GM12878 (cell line): ENCODE measurements at regions not wholly inside any gene's neighbourhood (a gene's known extent, or its start where the extent isn't known, plus 50 kb on each side); places are given as distances from the start of the nearest gene placed in this dataset.

Source experiments
- ATAC-seq: fragments of 200-7000 bp; cut with Tn5 transposase; 3 replicates; pipeline ENCODE4 v1.9.1; 2020; ENCODE audit warnings: mild to moderate bottlenecking, moderate library complexity
- BruUV-seq: library from RNA; stranded (reverse); fragments of 400-500 nt; replicated peaks from 2 replicates; lab custom pipeline; 2021; lab: Mats Ljungman, UMichigan
- CTCF ChIA-PET: fragments of 300-600 bp; sonication (Branson Sonifier 250); formaldehyde crosslinking; extraction: SDS; loops from one replicate; lab custom pipeline; 2021; ENCODE audit warnings: inconsistent platforms; lab: Yijun Ruan, JAX
- POLR2A ChIA-PET: fragments of 350-600 bp; formaldehyde crosslinking; extraction: SDS; loops from one replicate; lab custom pipeline; 2021; ENCODE audit warnings: inconsistent platforms; lab: Charles Lee
- RAD21 ChIA-PET: fragments of 300-600 bp; sonication (Branson Sonifier 250); formaldehyde crosslinking; loops from one replicate; lab custom pipeline; 2023; ENCODE audit warnings: antibody characterized with exemption; ENCODE audit not compliant: unreplicated experiment; lab: Charles Lee
- SMC1A ChIA-PET: fragments of 300-600 bp; sonication (Branson Sonifier 250); formaldehyde crosslinking; loops from one replicate; lab custom pipeline; 2023; ENCODE audit not compliant: unreplicated experiment, uncharacterized antibody; lab: Charles Lee
- DNase-seq: peaks from one replicate; pipeline ENCODE4 v3.0.0-alpha.2; 2011; ENCODE audit warnings: low read depth, low spot score
- FAIRE-seq: peaks from 3 replicates; lab custom pipeline; 2011; peaks lifted over from hg19 to GRCh38; lab: Jason Lieb, UNC
- H2AFZ ChIP-seq: 2 replicates; pipeline ENCODE4 v1.6.0; 2011; ENCODE audit warnings: low read depth, low read length, control low read depth; ENCODE audit not compliant: control insufficient read depth
- H3K27ac ChIP-seq: 2 replicates; pipeline ENCODE4 v1.5.1; 2011; ENCODE audit warnings: control low read depth; ENCODE audit not compliant: control insufficient read depth, insufficient read depth
- H3K27me3 ChIP-seq, 2 experiments: replicated peaks in 1 of 2; 2 replicates each; pipeline versions ENCODE4 v1.6.0 to v1.6.1; 2011; ENCODE audit warnings: low read length in 1 of 2; ENCODE audit not compliant: control insufficient read depth in 2 of 2, insufficient read depth in 2 of 2
- H3K36me3 ChIP-seq, 2 experiments: 2 replicates each; pipeline ENCODE4 v1.5.1; 2011; ENCODE audit warnings: low read length in 1 of 2; ENCODE audit not compliant: control insufficient read depth in 2 of 2, insufficient read depth in 2 of 2
- H3K4me1 ChIP-seq: 2 replicates; pipeline ENCODE4 v1.6.1; 2011; ENCODE audit warnings: mild to moderate bottlenecking, low read length, moderate library complexity, mixed read lengths; ENCODE audit not compliant: control insufficient read depth, insufficient read depth
- H3K4me2 ChIP-seq: 2 replicates; pipeline ENCODE4 v1.6.0; 2011; ENCODE audit warnings: control low read depth; ENCODE audit not compliant: control insufficient read depth, insufficient read depth
- H3K4me3 ChIP-seq: fragments of 200-600 bp; sonication (generic); 2 replicates; pipeline ENCODE4 v1.5.1; 2016
- H3K79me2 ChIP-seq: 2 replicates; pipeline ENCODE4 v1.6.0; 2011; ENCODE audit warnings: low read length; ENCODE audit not compliant: control insufficient read depth, insufficient read depth
- H3K9ac ChIP-seq: 2 replicates; pipeline ENCODE4 v1.8.0; 2011; ENCODE audit warnings: low read length, control low read depth, mixed read lengths; ENCODE audit not compliant: control insufficient read depth, insufficient read depth
- H3K9me3 ChIP-seq: replicated peaks from 3 replicates; pipeline ENCODE4 v1.5.1; 2011; ENCODE audit warnings: mild to moderate bottlenecking, low read length; ENCODE audit not compliant: control insufficient read depth, insufficient read depth
- H4K20me1 ChIP-seq: 2 replicates; pipeline ENCODE4 v1.6.0; 2011; ENCODE audit not compliant: control insufficient read depth, insufficient read depth
- BMI1 ChIP-seq: fragments of 450-650 bp; IDR thresholded peaks from 2 replicates; pipeline ENCODE4 v1.6.1; 2016; ENCODE audit warnings: mild to moderate bottlenecking, moderate library complexity, borderline replicate concordance
- EGR1 ChIP-seq, 2 experiments: IDR thresholded peaks; 1 replicate in 1 of 2; 2 replicates in 1 of 2; pipeline ENCODE4 v1.6.1; 2011 to 2012; ENCODE audit warnings: low read depth in 2 of 2, low read length in 2 of 2, borderline replicate concordance in 1 of 2, mild to moderate bottlenecking in 1 of 2, moderate library complexity in 1 of 2
- FOS ChIP-seq: IDR thresholded peaks from 3 replicates; pipeline ENCODE4 v1.6.1; 2011; ENCODE audit warnings: borderline replicate concordance; ENCODE audit not compliant: insufficient read length; ENCODE audit errors: extremely low read depth
- NFXL1 ChIP-seq: fragments of 450-650 bp; IDR thresholded peaks from 2 replicates; pipeline ENCODE4 v1.6.1; 2017; ENCODE audit warnings: antibody characterized with exemption, mild to moderate bottlenecking, borderline replicate concordance
- RELB ChIP-seq: fragments of 450-650 bp; IDR thresholded peaks from 2 replicates; pipeline ENCODE4 v1.6.1; 2017; ENCODE audit warnings: low read depth, mild to moderate bottlenecking, moderate library complexity
- SPI1 ChIP-seq: IDR thresholded peaks from 2 replicates; pipeline ENCODE4 v1.6.1; 2011; ENCODE audit warnings: low read depth, mild to moderate bottlenecking, low read length, moderate library complexity, borderline replicate concordance; ENCODE audit not compliant: insufficient read depth
- ZNF24 ChIP-seq: fragments of 450-650 bp; IDR thresholded peaks from 2 replicates; pipeline ENCODE4 v1.6.1; 2017; ENCODE audit warnings: antibody characterized with exemption, mild to moderate bottlenecking
- WGBS: methylation state at CpG from one replicate; pipeline ENCODE4 v1.1.6; 2016; ENCODE audit warnings: low lambda C conversion rate; ENCODE audit not compliant: insufficient replicate concordance, insufficient coverage; ENCODE audit errors: missing lambda C conversion rate; 5-methylcytosine and 5-hydroxymethylcytosine counted together
- in situ Hi-C: fragments of 300-500 bp; cut with MboI; formaldehyde crosslinking; loops from 9 replicates; pipeline ENCODE4 v1.14.3; 2018; ENCODE audit warnings: mixed read lengths
- intact Hi-C: fragments of 100-400 bp; cut with micrococcal nuclease; formaldehyde crosslinking; loops from one replicate; pipeline ENCODE4 v1.14.2; 2022; ENCODE audit not compliant: unreplicated experiment
- TF ChIP-seq, protein P1 (sequence below): fragments of 450-650 bp; IDR thresholded peaks from 2 replicates; pipeline ENCODE4 v1.6.1; 2017; ENCODE audit warnings: mild to moderate bottlenecking
- TF ChIP-seq, protein P2 (sequence below): IDR thresholded peaks from 2 replicates; pipeline ENCODE4 v1.6.1; 2011; ENCODE audit warnings: borderline replicate concordance, low read depth, mild to moderate bottlenecking, moderate library complexity, low read length; ENCODE audit not compliant: insufficient read depth, poor library complexity, severe bottlenecking
- TF ChIP-seq, protein P3 (sequence below): IDR thresholded peaks from 2 replicates; pipeline ENCODE4 v1.6.1; 2011; ENCODE audit warnings: mild to moderate bottlenecking, low read depth, low read length, moderate library complexity; ENCODE audit not compliant: insufficient replicate concordance

GRCh38 chr4:38609614-38610013, 54.4 kb upstream of the KLF3 start:
- no peaks in the 10 kb centered on the region for H3K4me1 ChIP-seq
- H4K20me1 ChIP-seq: no peaks in the 10 kb centered on the region
- H3K4me2 ChIP-seq: no peak overlapping the region
- in situ Hi-C loops: no loop called here
- H2AFZ ChIP-seq: no peak overlapping the region
- DNase-seq: no peak
- ChIA-PET POLR2A (no interaction called here), CTCF (no interaction called here), SMC1A (interaction anchor here (0.6 to 1.2 kb wide), 2 partner anchors 10 to 805 kb away, joined by 3 read pairs; no protein-coding TSS in a partner anchor), RAD21 (no interaction called here)
- no peak overlapping the region for H3K4me3 ChIP-seq
- H3K79me2 ChIP-seq: no peaks in the 10 kb centered on the region
- no peak for FAIRE-seq
- H3K36me3 ChIP-seq: no peaks in the 10 kb centered on the region
- TF ChIP-seq, protein P1, sequence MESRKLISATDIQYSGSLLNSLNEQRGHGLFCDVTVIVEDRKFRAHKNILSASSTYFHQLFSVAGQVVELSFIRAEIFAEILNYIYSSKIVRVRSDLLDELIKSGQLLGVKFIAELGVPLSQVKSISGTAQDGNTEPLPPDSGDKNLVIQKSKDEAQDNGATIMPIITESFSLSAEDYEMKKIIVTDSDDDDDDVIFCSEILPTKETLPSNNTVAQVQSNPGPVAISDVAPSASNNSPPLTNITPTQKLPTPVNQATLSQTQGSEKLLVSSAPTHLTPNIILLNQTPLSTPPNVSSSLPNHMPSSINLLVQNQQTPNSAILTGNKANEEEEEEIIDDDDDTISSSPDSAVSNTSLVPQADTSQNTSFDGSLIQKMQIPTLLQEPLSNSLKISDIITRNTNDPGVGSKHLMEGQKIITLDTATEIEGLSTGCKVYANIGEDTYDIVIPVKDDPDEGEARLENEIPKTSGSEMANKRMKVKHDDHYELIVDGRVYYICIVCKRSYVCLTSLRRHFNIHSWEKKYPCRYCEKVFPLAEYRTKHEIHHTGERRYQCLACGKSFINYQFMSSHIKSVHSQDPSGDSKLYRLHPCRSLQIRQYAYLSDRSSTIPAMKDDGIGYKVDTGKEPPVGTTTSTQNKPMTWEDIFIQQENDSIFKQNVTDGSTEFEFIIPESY: no peak
- peak; percentile 16; the same call in 1 of the 2 replicates for TF ChIP-seq SPI1
- H3K9me3 ChIP-seq: no peaks in the 10 kb centered on the region
- BruUV-seq: no TSS peak
- ATAC-seq: no peak
- no peak overlapping the region for H3K27ac ChIP-seq
- 8% methylated on average over 3 of the region's 3 CpGs for WGBS
- H3K27me3 ChIP-seq: no peaks in the 10 kb centered on the region
- H3K9ac ChIP-seq: no peak overlapping the region
- intact Hi-C loops: no loop called here

GRCh38 chr4:38610521-38610920, 53.5 kb upstream of the KLF3 start:
- no peaks in the 10 kb centered on the region for H3K27me3 ChIP-seq
- no peaks in the 10 kb centered on the region for H3K9me3 ChIP-seq
- H3K4me2 ChIP-seq: no peak overlapping the region
- CTCF ChIA-PET: no interaction called here
- 70% methylated on average over 5 of the region's 5 CpGs for WGBS
- in situ Hi-C loops (no loop called here), intact Hi-C loops (no loop called here)
- DNase-seq (no peak), FAIRE-seq (no peak), ATAC-seq (no peak)
- no peaks in the 10 kb centered on the region for H3K36me3 ChIP-seq
- no peaks in the 10 kb centered on the region for H3K79me2 ChIP-seq
- no peak overlapping the region for H3K4me3 ChIP-seq
- SMC1A ChIA-PET: interaction anchor here (0.7 to 1.2 kb wide), 2 partner anchors 9 to 255 kb away, joined by 3 to 4 read pairs; no protein-coding TSS in a partner anchor
- RAD21 ChIA-PET: no interaction called here
- no peak overlapping the region for H3K27ac ChIP-seq
- H2AFZ ChIP-seq: no peak overlapping the region
- POLR2A ChIA-PET: no interaction called here
- H3K9ac ChIP-seq: no peak overlapping the region
- BruUV-seq: no TSS peak
- H4K20me1 ChIP-seq: no peaks in the 10 kb centered on the region
- H3K4me1 ChIP-seq: no peaks in the 10 kb centered on the region
- TF ChIP-seq EGR1 (IDR thresholded peaks at IDR 0.05; ENCODE audit: borderline replicate concordance in 1 of 2, low read depth in 2 of 2, low read length in 2 of 2) (no peak), RELB (no peak), NFXL1 (no peak), ZNF24 (no peak), FOS (no peak), BMI1 (no peak)
- TF ChIP-seq, protein P2, sequence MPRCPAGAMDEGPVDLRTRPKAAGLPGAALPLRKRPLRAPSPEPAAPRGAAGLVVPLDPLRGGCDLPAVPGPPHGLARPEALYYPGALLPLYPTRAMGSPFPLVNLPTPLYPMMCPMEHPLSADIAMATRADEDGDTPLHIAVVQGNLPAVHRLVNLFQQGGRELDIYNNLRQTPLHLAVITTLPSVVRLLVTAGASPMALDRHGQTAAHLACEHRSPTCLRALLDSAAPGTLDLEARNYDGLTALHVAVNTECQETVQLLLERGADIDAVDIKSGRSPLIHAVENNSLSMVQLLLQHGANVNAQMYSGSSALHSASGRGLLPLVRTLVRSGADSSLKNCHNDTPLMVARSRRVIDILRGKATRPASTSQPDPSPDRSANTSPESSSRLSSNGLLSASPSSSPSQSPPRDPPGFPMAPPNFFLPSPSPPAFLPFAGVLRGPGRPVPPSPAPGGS: no peak
- TF ChIP-seq, protein P3, sequence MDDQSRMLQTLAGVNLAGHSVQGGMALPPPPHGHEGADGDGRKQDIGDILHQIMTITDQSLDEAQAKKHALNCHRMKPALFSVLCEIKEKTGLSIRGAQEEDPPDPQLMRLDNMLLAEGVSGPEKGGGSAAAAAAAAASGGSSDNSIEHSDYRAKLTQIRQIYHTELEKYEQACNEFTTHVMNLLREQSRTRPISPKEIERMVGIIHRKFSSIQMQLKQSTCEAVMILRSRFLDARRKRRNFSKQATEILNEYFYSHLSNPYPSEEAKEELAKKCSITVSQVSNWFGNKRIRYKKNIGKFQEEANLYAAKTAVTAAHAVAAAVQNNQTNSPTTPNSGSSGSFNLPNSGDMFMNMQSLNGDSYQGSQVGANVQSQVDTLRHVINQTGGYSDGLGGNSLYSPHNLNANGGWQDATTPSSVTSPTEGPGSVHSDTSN: no peak
